IMR-90 (cell line): ENCODE measurements at regions not wholly inside any gene's neighbourhood (a gene's known extent, or its start where the extent isn't known, plus 50 kb on each side); places are given as distances from the start of the nearest gene placed in this dataset.

ENCODE experiments used
- ATAC-seq: fragments of 200-7000 bp; cut with Tn5 transposase; 2 replicates; pipeline ENCODE4 v1.9.1; 2020; ENCODE audit warnings: low read depth, mild to moderate bottlenecking, moderate library complexity
- BruUV-seq: library from RNA; stranded (reverse); fragments of 400-500 nt; replicated peaks from 2 replicates; lab custom pipeline; 2021; lab: Mats Ljungman, UMichigan
- CTCF ChIA-PET: fragments of 300-600 bp; formaldehyde crosslinking; extraction: SDS; loops from one replicate; lab custom pipeline; 2021; ENCODE audit warnings: antibody characterized with exemption; lab: Yijun Ruan, JAX
- POLR2A ChIA-PET: fragments of 300-600 bp; sonication (Branson Sonifier 250); formaldehyde crosslinking; loops from one replicate; lab custom pipeline; 2022; ENCODE audit warnings: antibody characterized with exemption; ENCODE audit not compliant: unreplicated experiment; lab: Charles Lee
- DNase-seq: peaks from one replicate; pipeline ENCODE4 v3.0.0; 2013
- H2AFZ ChIP-seq: replicated peaks from 2 replicates; pipeline ENCODE3; 2013; ENCODE audit warnings: low read length, mild to moderate bottlenecking; ENCODE audit not compliant: poor library complexity
- H2AK5ac ChIP-seq: 2 replicates; pipeline ENCODE4 v1.6.1; 2013; ENCODE audit warnings: low read depth, low read length, inconsistent platforms
- H2AK9ac ChIP-seq: replicated peaks from 2 replicates; pipeline ENCODE3; 2013; ENCODE audit warnings: mild to moderate bottlenecking, low read depth, low read length, moderate library complexity; ENCODE audit not compliant: poor library complexity
- H2BK120ac ChIP-seq: 2 replicates; pipeline ENCODE4 v1.6.1; 2013; ENCODE audit warnings: low read depth, low read length, inconsistent platforms
- H2BK15ac ChIP-seq: 3 replicates; pipeline ENCODE4 v1.6.1; 2013; ENCODE audit warnings: low read depth, low read length, inconsistent platforms
- H2BK20ac ChIP-seq: 2 replicates; pipeline ENCODE4 v1.6.1; 2013; ENCODE audit warnings: low read depth, mild to moderate bottlenecking, inconsistent platforms, low read length, moderate library complexity
- H2BK5ac ChIP-seq: 2 replicates; pipeline ENCODE4 v1.6.1; 2013; ENCODE audit warnings: mild to moderate bottlenecking, low read depth, low read length, inconsistent platforms; ENCODE audit not compliant: poor library complexity, severe bottlenecking
- H3K14ac ChIP-seq: replicated peaks from 2 replicates; pipeline ENCODE4 v1.6.1; 2013; ENCODE audit warnings: low read depth, low read length, inconsistent platforms
- H3K18ac ChIP-seq: 2 replicates; pipeline ENCODE4 v1.6.1; 2013; ENCODE audit warnings: low read depth, low read length, control low read depth
- H3K23ac ChIP-seq: 2 replicates; pipeline ENCODE4 v1.6.1; 2013; ENCODE audit warnings: low read depth, low read length, inconsistent platforms
- H3K27ac ChIP-seq: 2 replicates; pipeline ENCODE4 v1.5.1; 2013; ENCODE audit warnings: mild to moderate bottlenecking, control low read depth, low read length; ENCODE audit not compliant: insufficient read depth
- H3K27me3 ChIP-seq: 2 replicates; pipeline ENCODE4 v1.6.1; 2013; ENCODE audit warnings: low read length; ENCODE audit not compliant: control insufficient read depth, insufficient read depth
- H3K36me3 ChIP-seq: 2 replicates; pipeline ENCODE4 v1.6.1; 2013; ENCODE audit warnings: low read length, mixed read lengths; ENCODE audit not compliant: control insufficient read depth, insufficient read depth
- H3K4ac ChIP-seq: 2 replicates; pipeline ENCODE4 v1.6.1; 2013; ENCODE audit warnings: low read depth, low read length, inconsistent platforms
- H3K4me1 ChIP-seq: 2 replicates; pipeline ENCODE4 v1.6.1; 2013; ENCODE audit warnings: low read length, mixed read lengths; ENCODE audit not compliant: control insufficient read depth, insufficient read depth
- H3K4me2 ChIP-seq: 2 replicates; pipeline ENCODE4 v1.6.1; 2013; ENCODE audit warnings: low read depth, mild to moderate bottlenecking, control low read depth, low read length, moderate library complexity
- H3K4me3 ChIP-seq: 2 replicates; pipeline ENCODE4 v1.5.1; 2013; ENCODE audit warnings: low read depth, mild to moderate bottlenecking, control low read depth, low read length, moderate library complexity; ENCODE audit not compliant: insufficient read depth
- H3K56ac ChIP-seq: 2 replicates; pipeline ENCODE4 v1.6.1; 2013; ENCODE audit warnings: low read length, inconsistent platforms; ENCODE audit not compliant: insufficient read depth; ENCODE audit errors: extremely low read depth
- H3K79me1 ChIP-seq, 2 experiments: 2 replicates each; pipeline ENCODE4 v1.6.1; 2013; ENCODE audit warnings: low read length in 2 of 2, inconsistent platforms in 1 of 2, low read depth in 1 of 2
- H3K9ac ChIP-seq: 2 replicates; pipeline ENCODE4 v1.6.1; 2013; ENCODE audit warnings: low read depth, low read length, control low read depth
- H3K9me1 ChIP-seq: 2 replicates; pipeline ENCODE4 v1.6.1; 2013; ENCODE audit warnings: low read length, inconsistent platforms; ENCODE audit not compliant: insufficient read depth
- H3K9me3 ChIP-seq: 2 replicates; pipeline ENCODE4 v1.6.1; 2013; ENCODE audit warnings: low read length; ENCODE audit not compliant: control insufficient read depth, insufficient read depth
- H4K20me1 ChIP-seq: 2 replicates; pipeline ENCODE4 v1.6.1; 2013; ENCODE audit warnings: low read length, inconsistent platforms; ENCODE audit not compliant: insufficient read depth
- H4K5ac ChIP-seq: 2 replicates; pipeline ENCODE4 v1.6.1; 2013; ENCODE audit warnings: mild to moderate bottlenecking, low read depth, low read length, control low read depth
- H4K8ac ChIP-seq, 2 experiments: 2 replicates each; pipeline ENCODE4 v1.6.1; 2013; ENCODE audit warnings: low read depth in 2 of 2, low read length in 2 of 2, control low read depth in 1 of 2, inconsistent platforms in 1 of 2
- H4K91ac ChIP-seq: 2 replicates; pipeline ENCODE4 v1.6.1; 2013; ENCODE audit warnings: low read depth, low read length, inconsistent platforms; ENCODE audit not compliant: insufficient read depth
- BHLHE40 ChIP-seq: fragments of 150-350 bp; IDR thresholded peaks from 2 replicates; pipeline ENCODE4 v1.6.1; 2016; ENCODE audit warnings: mild to moderate bottlenecking, low read depth, low read length
- CEBPB ChIP-seq: IDR thresholded peaks from 2 replicates; pipeline ENCODE4 v1.6.1; 2012; ENCODE audit warnings: low read depth, low read length, improper control_type of control experiment
- CHD1 ChIP-seq: IDR thresholded peaks from 2 replicates; pipeline ENCODE4 v1.6.1; 2012; ENCODE audit warnings: low read depth, low read length, improper control_type of control experiment
- FOS ChIP-seq: fragments of 150-350 bp; IDR thresholded peaks from 2 replicates; pipeline ENCODE4 v1.6.1; 2016; ENCODE audit warnings: low read depth, low read length
- MAFK ChIP-seq: IDR thresholded peaks from 2 replicates; pipeline ENCODE4 v1.6.1; 2012; ENCODE audit warnings: low read depth, low read length, improper control_type of control experiment
- MAZ ChIP-seq: IDR thresholded peaks from 2 replicates; pipeline ENCODE4 v1.6.1; 2012; ENCODE audit warnings: low read depth, mild to moderate bottlenecking, low read length, improper control_type of control experiment, moderate library complexity, borderline replicate concordance
- MXI1 ChIP-seq: IDR thresholded peaks from 2 replicates; pipeline ENCODE4 v1.6.1; 2012; ENCODE audit warnings: low read depth, mild to moderate bottlenecking, low read length, moderate library complexity, borderline replicate concordance
- NFE2L2 ChIP-seq: fragments of 150-350 bp; IDR thresholded peaks from 2 replicates; pipeline ENCODE4 v1.6.1; 2016; ENCODE audit warnings: low read depth, mild to moderate bottlenecking, low read length
- POLR2A ChIP-seq: IDR thresholded peaks from 2 replicates; pipeline ENCODE4 v1.6.1; 2012; ENCODE audit warnings: mild to moderate bottlenecking, low read depth, low read length
- RAD21 ChIP-seq: IDR thresholded peaks from 2 replicates; pipeline ENCODE4 v1.6.1; 2012; ENCODE audit warnings: low read length, improper control_type of control experiment
- RCOR1 ChIP-seq: IDR thresholded peaks from 2 replicates; pipeline ENCODE4 v1.6.1; 2012; ENCODE audit warnings: mild to moderate bottlenecking, low read length, improper control_type of control experiment; ENCODE audit not compliant: insufficient replicate concordance
- RFX5 ChIP-seq: IDR thresholded peaks from 2 replicates; pipeline ENCODE4 v1.8.0; 2012; ENCODE audit warnings: low read depth, mild to moderate bottlenecking, low read length, moderate library complexity
- SMC3 ChIP-seq: fragments of 150-350 bp; IDR thresholded peaks from 2 replicates; pipeline ENCODE4 v1.6.1; 2016; ENCODE audit warnings: low read depth, mild to moderate bottlenecking, antibody characterized with exemption, low read length, moderate library complexity
- WGBS, 2 experiments: methylation state at CpG; one replicate each; pipeline versions ENCODE4 v1.1.5 to v1.1.7; 2013; ENCODE audit warnings: missing lambda C conversion rate in 2 of 2; ENCODE audit not compliant: insufficient read length in 1 of 2; ENCODE audit errors: extremely low coverage in 2 of 2; 5-methylcytosine and 5-hydroxymethylcytosine counted together
- dilution Hi-C: fragments of 300-500 bp; cut with HindIII; formaldehyde crosslinking; loops from one replicate; pipeline ENCODE4 v1.14.3; 2018; ENCODE audit warnings: low sequenced_read_pairs; ENCODE audit not compliant: unreplicated experiment
- in situ Hi-C: fragments of 300-500 bp; cut with MboI; formaldehyde crosslinking; loops from 3 replicates; pipeline ENCODE4 v1.14.3; 2019; ENCODE audit warnings: low sequenced_read_pairs, inconsistent platforms, mixed read lengths
- intact Hi-C: fragments of 100-400 bp; cut with micrococcal nuclease; formaldehyde crosslinking; loops from 2 replicates; pipeline ENCODE4 v1.10.0; 2022
- TF ChIP-seq, protein P1 (sequence below): fragments of 150-350 bp; IDR thresholded peaks from 2 replicates; pipeline ENCODE4 v1.6.1; 2016; ENCODE audit warnings: low read depth, mild to moderate bottlenecking, low read length, moderate library complexity, borderline replicate concordance
- TF ChIP-seq, protein P2 (sequence below): fragments of 150-350 bp; IDR thresholded peaks from 2 replicates; pipeline ENCODE4 v1.6.1; 2017; ENCODE audit warnings: mild to moderate bottlenecking, antibody characterized with exemption, low read length, low read depth
- TF ChIP-seq, protein P3 (sequence below): conservative IDR thresholded peaks from 2 replicates; pipeline ENCODE4 v1.5.1; 2012; ENCODE audit warnings: mild to moderate bottlenecking, low read depth, low read length, improper control_type of control experiment

DNA sequence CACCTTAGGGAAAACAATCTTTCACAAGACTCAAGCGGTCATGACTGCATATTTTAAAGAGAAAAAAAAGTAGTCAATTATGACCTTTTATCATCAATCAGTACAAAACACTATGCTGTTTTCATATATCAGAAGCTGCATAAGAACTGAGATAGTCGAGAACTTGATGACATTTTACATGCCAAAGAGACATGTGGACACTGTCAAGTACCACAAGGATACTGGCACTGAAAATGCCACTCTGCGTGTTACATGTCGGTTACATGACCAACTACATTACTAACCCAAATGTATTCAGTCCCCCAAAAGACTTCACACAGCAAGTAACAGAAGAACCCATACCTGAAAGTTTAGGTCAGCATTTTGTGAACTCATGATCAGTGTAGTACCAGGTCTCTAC is 975.0 kb upstream of the ADGRL4 start:
- ChIA-PET CTCF (no interaction called here), POLR2A (no interaction called here)
- Histone ChIP-seq H3K4me2 (no peak overlapping the region), H3K9me1 (peaks cover 3% of the 10 kb centered on the region; the same call in 1 of the 2 replicates), H2AK9ac (no peak overlapping the region), H3K9me3 (no peaks in the 10 kb centered on the region), H3K23ac (0 out of 2 replicates have a peak overlapping the region, but pooled peaks have one; percentile 41), H3K27me3 (no peaks in the 10 kb centered on the region), H4K91ac (peak overlapping the region; percentile 19; the same call in 1 of the 2 replicates), H2BK5ac (no peak overlapping the region), H3K4me1 (0 out of 2 replicates have a peak, but pooled peaks cover 2% of the 10 kb centered on the region), H3K9ac (no peak overlapping the region), H3K4me3 (no peak overlapping the region), H3K18ac (peak overlapping the region; percentile 80; the same call in 1 of the 2 replicates), H3K4ac (no peak overlapping the region), H2AFZ (no peak overlapping the region), H3K56ac (no peak overlapping the region), H3K27ac (peak overlapping the region; percentile 65; the same call in 1 of the 2 replicates), H2BK15ac (peak overlapping the region; percentile 73; the same call in 1 of the 3 replicates), H3K79me1 (no peaks in the 10 kb centered on the region), H4K20me1 (no peaks in the 10 kb centered on the region), H2BK20ac (no peak overlapping the region; the same call in 1 of the 2 replicates), H4K5ac (0 out of 2 replicates have a peak overlapping the region, but pooled peaks have one; percentile 23), H3K36me3 (no peaks in the 10 kb centered on the region), H4K8ac (peak overlapping the region in 1 of 2 experiments; percentile 20; a peak in 1 of 4 replicates), H2BK120ac (no peak overlapping the region), H3K14ac (peak overlapping the region; percentile 12; the same call in 1 of the 2 replicates), H2AK5ac (no peak overlapping the region)
- no peak for TF ChIP-seq MAFK
- TF ChIP-seq, protein P1, sequence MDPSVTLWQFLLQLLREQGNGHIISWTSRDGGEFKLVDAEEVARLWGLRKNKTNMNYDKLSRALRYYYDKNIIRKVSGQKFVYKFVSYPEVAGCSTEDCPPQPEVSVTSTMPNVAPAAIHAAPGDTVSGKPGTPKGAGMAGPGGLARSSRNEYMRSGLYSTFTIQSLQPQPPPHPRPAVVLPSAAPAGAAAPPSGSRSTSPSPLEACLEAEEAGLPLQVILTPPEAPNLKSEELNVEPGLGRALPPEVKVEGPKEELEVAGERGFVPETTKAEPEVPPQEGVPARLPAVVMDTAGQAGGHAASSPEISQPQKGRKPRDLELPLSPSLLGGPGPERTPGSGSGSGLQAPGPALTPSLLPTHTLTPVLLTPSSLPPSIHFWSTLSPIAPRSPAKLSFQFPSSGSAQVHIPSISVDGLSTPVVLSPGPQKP = no peak
- TF ChIP-seq RCOR1 = no peak
- no peak for TF ChIP-seq CEBPB
- TF ChIP-seq MXI1 = no peak
- no peak for TF ChIP-seq BHLHE40
- TF ChIP-seq, protein P2, sequence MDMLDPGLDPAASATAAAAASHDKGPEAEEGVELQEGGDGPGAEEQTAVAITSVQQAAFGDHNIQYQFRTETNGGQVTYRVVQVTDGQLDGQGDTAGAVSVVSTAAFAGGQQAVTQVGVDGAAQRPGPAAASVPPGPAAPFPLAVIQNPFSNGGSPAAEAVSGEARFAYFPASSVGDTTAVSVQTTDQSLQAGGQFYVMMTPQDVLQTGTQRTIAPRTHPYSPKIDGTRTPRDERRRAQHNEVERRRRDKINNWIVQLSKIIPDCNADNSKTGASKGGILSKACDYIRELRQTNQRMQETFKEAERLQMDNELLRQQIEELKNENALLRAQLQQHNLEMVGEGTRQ = no peak
- TF ChIP-seq RAD21 = no peak
- no peak for TF ChIP-seq POLR2A
- TF ChIP-seq CHD1 = no peak
- no peak for TF ChIP-seq MAZ
- TF ChIP-seq, protein P3, sequence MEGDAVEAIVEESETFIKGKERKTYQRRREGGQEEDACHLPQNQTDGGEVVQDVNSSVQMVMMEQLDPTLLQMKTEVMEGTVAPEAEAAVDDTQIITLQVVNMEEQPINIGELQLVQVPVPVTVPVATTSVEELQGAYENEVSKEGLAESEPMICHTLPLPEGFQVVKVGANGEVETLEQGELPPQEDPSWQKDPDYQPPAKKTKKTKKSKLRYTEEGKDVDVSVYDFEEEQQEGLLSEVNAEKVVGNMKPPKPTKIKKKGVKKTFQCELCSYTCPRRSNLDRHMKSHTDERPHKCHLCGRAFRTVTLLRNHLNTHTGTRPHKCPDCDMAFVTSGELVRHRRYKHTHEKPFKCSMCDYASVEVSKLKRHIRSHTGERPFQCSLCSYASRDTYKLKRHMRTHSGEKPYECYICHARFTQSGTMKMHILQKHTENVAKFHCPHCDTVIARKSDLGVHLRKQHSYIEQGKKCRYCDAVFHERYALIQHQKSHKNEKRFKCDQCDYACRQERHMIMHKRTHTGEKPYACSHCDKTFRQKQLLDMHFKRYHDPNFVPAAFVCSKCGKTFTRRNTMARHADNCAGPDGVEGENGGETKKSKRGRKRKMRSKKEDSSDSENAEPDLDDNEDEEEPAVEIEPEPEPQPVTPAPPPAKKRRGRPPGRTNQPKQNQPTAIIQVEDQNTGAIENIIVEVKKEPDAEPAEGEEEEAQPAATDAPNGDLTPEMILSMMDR = no peak
- no peak for TF ChIP-seq SMC3
- TF ChIP-seq FOS = no peak
- no peak for TF ChIP-seq RFX5
- no peak for TF ChIP-seq NFE2L2
- in situ Hi-C loops (no loop called here), intact Hi-C loops (loop anchor here (10.0 kb wide), 1 partner anchor 727 kb away; no protein-coding TSS in a partner anchor), dilution Hi-C loops (no loop called here)
- BruUV-seq = no TSS peak
- DNase-seq = no peak
- 22% methylated on average over 3 of the region's 4 CpGs; no CpG with 5 or more reads in 1 of the 2 experiments for WGBS, 2 experiments
- no peak; the same call in 1 of the 2 replicates for ATAC-seq
